OCI-LY3 (cell line): ENCODE measurements at regions not wholly inside any gene's neighbourhood (a gene's known extent, or its start where the extent isn't known, plus 50 kb on each side); places are given as distances from the start of the nearest gene placed in this dataset.

ENCODE experiments used
- EZH2phosphoT487 ChIP-seq: fragments of 200-600 bp; shearing (Covaris generic); IDR thresholded peaks from 2 replicates; pipeline ENCODE4 v1.6.1; 2018; ENCODE audit warnings: antibody characterized with exemption, mixed run types, low read depth
- TF ChIP-seq, protein P1 (sequence below): fragments of 200-600, 300-600 bp; sonication (generic); IDR thresholded peaks from 2 replicates; pipeline ENCODE4 v1.5.1; 2014; ENCODE audit warnings: antibody characterized with exemption, low read length, low read depth

- TF ChIP-seq, protein P1, sequence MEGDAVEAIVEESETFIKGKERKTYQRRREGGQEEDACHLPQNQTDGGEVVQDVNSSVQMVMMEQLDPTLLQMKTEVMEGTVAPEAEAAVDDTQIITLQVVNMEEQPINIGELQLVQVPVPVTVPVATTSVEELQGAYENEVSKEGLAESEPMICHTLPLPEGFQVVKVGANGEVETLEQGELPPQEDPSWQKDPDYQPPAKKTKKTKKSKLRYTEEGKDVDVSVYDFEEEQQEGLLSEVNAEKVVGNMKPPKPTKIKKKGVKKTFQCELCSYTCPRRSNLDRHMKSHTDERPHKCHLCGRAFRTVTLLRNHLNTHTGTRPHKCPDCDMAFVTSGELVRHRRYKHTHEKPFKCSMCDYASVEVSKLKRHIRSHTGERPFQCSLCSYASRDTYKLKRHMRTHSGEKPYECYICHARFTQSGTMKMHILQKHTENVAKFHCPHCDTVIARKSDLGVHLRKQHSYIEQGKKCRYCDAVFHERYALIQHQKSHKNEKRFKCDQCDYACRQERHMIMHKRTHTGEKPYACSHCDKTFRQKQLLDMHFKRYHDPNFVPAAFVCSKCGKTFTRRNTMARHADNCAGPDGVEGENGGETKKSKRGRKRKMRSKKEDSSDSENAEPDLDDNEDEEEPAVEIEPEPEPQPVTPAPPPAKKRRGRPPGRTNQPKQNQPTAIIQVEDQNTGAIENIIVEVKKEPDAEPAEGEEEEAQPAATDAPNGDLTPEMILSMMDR = no peak
- TF ChIP-seq EZH2phosphoT487 = no peak
Observed at GRCh38 chr17:79382313-79382712, 228.5 kb downstream of the RBFOX3 start.
